Small intestine (tissue), 7 donors: ENCODE measurements at regions not wholly inside any gene's neighbourhood (a gene's known extent, or its start where the extent isn't known, plus 50 kb on each side); places are given as distances from the start of the nearest gene placed in this dataset.

ENCODE experiments used
- DNase-seq, 2 donors: peaks; one replicate each; pipeline versions ENCODE4 v3.0.0 to v3.0.0-alpha.2; 2013
- FAIRE-seq: peaks from 2 replicates; lab custom pipeline; 2012; peaks lifted over from hg19 to GRCh38; lab: Jason Lieb, UNC
- H3K27ac ChIP-seq, 3 donors: one replicate each; pipeline ENCODE4 v1.5.1; 2013; ENCODE audit warnings: low read length in 2 of 3, mild to moderate bottlenecking in 2 of 3, control low read depth in 1 of 3, inconsistent platforms in 1 of 3, low read depth in 1 of 3, moderate library complexity in 1 of 3
- H3K27me3 ChIP-seq, 3 donors: one replicate each; pipeline ENCODE4 v1.6.1; 2013; ENCODE audit warnings: low read length in 3 of 3, inconsistent platforms in 1 of 3; ENCODE audit not compliant: control insufficient read depth in 3 of 3, insufficient read depth in 3 of 3
- H3K36me3 ChIP-seq, 3 donors: one replicate each; pipeline ENCODE4 v1.6.1; 2013; ENCODE audit warnings: low read length in 3 of 3, inconsistent platforms in 1 of 3, low read depth in 1 of 3, mild to moderate bottlenecking in 1 of 3, moderate library complexity in 1 of 3; ENCODE audit not compliant: control insufficient read depth in 3 of 3, insufficient read depth in 2 of 3
- H3K4me1 ChIP-seq, 3 donors: one replicate each; pipeline ENCODE4 v1.6.1; 2013; ENCODE audit warnings: low read length in 2 of 3, inconsistent platforms in 1 of 3, low read depth in 1 of 3, mild to moderate bottlenecking in 1 of 3, moderate library complexity in 1 of 3; ENCODE audit not compliant: control insufficient read depth in 3 of 3, insufficient read depth in 2 of 3
- H3K4me3 ChIP-seq, 3 donors: one replicate each; pipeline ENCODE4 v1.5.1; 2013; ENCODE audit warnings: low read length in 3 of 3, control low read depth in 1 of 3, inconsistent platforms in 1 of 3, low read depth in 1 of 3, mild to moderate bottlenecking in 1 of 3, moderate library complexity in 1 of 3
- H3K9me3 ChIP-seq, 2 donors: one replicate each; pipeline ENCODE4 v1.6.1; 2013; ENCODE audit warnings: low read depth in 1 of 2, low read length in 1 of 2; ENCODE audit not compliant: control insufficient read depth in 2 of 2, insufficient read depth in 1 of 2
- WGBS, 3 donors: extraction: QIAGEN DNeasy Blood & Tissue Kit; methylation state at CpG; one replicate each; pipeline ENCODE4 v1.1.7; 2013; 5-methylcytosine and 5-hydroxymethylcytosine counted together
- donor health status: healthy with polysubstance abuse.
- donor health status: control.
- donor health status: control.
- donor health status: Bipolar disorder and iron deficiency.
- donor health status: healthy.

DNA sequence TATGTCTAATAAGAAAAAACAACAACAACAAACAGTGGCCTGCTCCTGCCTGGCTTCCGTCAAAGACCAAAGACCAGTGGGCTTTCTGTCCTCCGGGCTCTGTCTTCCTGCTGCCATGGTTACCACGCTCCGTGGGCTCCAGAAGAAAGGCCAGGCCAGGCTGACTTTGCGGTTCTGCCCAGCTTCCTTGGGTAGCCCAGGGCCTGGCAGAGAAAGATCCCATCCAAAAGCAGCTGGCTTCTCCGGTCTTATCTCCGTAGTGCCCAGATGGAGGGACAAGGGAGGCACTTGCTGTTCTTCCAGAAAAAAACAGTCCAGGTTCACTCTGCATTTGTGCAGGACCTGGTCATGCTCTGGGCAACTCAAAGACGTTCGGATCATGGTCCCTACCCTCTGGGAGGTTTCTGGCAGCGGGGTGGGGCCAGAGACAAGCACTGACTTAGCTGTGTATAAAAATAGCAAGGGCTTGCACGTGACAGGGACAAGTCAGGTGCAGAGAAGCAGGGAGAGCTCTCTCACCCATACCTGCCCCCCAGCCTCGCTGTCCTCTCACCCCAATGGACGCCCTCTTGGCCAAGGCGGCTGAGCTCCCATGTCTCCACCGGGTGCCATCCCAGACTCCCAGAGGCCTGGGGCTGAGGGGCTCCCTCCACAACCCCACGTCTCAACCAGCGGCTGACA lies 212.2 kb downstream of the C9orf50 start:
- H3K27me3 ChIP-seq = no peaks in the 10 kb centered on the region
- H3K27ac ChIP-seq = peak overlapping the region in 1 of 3 donors; percentile 93
- H3K4me3 ChIP-seq = peak overlapping the region in 1 of 3 donors; percentile 0
- H3K9me3 ChIP-seq = peaks cover 0 to 7% of the 10 kb centered on the region in 2 donors
- DNase-seq = peak; percentile 22 to 91
- 38 to 66% (median 50%) methylated on average over 17 of the region's 17 CpGs for WGBS, 3 donors
- H3K36me3 ChIP-seq = no peaks in the 10 kb centered on the region
- FAIRE-seq = no peak
- H3K4me1 ChIP-seq = peaks cover 2 to 81% (median 8%) of the 10 kb centered on the region in 3 donors

DNA sequence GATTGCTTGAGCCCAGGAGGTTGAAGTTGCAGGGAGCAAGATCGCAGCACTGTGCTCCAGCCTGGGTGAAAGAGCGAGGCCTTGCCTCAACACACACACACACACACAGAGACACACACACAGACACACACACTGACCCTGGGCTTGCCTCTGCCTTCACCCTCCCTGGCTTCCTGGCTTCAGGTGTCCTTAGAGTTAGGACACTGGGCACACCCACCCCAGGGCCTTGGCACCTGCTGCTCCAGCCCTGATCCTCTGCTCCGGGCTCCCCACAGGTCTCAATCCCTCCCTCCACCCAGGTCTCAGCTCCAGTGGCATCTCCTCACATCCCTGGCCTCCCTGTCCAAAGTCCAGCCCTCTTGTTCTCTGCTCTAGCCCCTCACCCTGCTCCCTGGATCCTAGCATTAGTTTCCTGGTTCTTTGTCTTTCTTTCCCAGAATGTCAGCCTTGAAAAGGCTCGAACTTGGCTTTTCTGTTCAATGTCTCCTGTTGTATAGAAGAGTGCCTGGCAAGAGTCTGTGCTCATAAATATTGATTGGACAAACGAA lies 212.9 kb downstream of the C9orf50 start:
- FAIRE-seq (no peak), DNase-seq (peak in 1 of 2 donors; percentile 84)
- H3K36me3 ChIP-seq = no peaks in the 10 kb centered on the region
- peaks cover 0 to 7% of the 10 kb centered on the region in 2 donors for H3K9me3 ChIP-seq
- no peaks in the 10 kb centered on the region for H3K27me3 ChIP-seq
- peak overlapping the region in 1 of 3 donors; percentile 93 for H3K27ac ChIP-seq
- no peak overlapping the region for H3K4me3 ChIP-seq
- peaks cover 2 to 86% (median 8%) of the 10 kb centered on the region in 3 donors for H3K4me1 ChIP-seq
- WGBS, 3 donors = 37 to 68% (median 61%) methylated on average over 4 to 5 of the region's 5 CpGs

DNA sequence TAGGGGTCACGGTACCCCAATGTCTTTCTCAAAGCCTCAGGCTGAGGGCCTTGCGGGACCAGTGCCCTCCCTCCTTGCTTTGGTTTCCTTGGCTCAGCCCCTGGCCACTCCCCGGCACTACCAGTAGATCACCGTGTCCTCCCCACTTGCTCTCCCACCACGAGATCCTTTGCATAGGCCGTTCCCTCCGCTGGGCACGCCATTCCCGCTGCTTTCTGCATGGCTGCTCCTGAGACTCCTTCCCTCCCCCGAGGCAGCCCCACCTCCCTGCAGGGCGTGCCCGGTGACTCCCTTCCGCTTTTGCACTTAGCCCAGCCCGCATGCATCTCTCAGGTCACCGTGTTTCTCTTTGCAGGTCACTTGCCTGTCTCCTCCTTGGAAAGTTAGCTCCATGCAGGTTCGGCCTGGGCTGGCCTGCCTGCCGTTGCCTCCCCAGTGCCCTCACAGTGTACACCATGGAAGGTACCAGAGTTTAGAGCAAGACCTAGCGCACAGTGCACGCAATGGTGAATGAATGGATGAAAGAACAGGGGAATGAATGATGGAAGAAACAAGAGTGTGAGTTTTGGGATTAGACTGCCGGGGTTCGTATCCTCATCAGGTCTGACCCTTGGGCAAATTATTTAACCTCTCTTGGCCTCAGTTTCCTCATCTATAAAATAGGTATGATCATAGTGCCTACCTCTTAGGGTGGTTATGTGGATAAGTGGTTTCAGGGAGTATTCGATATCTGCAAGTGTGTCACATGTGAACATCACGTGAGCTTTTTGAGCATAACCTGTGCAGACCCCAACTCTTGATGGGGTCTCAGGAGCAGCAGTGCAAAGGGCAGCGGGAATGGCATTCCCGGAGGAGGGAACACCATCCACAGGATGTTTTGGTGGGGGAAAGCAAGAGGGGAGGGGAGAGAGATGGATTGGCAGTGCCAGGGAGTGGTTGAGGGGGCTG lies 214.3 kb downstream of the C9orf50 start:
- no peaks in the 10 kb centered on the region for H3K27me3 ChIP-seq
- 41 to 72% (median 61%) methylated on average over 25 of the region's 25 CpGs for WGBS, 3 donors
- no peak for FAIRE-seq
- H3K36me3 ChIP-seq = no peaks in the 10 kb centered on the region
- peaks cover 0 to 7% of the 10 kb centered on the region in 2 donors for H3K9me3 ChIP-seq
- peak overlapping the region in 1 of 3 donors; percentile 93 for H3K27ac ChIP-seq
- H3K4me1 ChIP-seq = peaks cover 2 to 83% (median 2%) of the 10 kb centered on the region in 3 donors
- H3K4me3 ChIP-seq = peak overlapping the region in 1 of 3 donors; percentile 8
- DNase-seq = peak; percentile 81 to 93

DNA sequence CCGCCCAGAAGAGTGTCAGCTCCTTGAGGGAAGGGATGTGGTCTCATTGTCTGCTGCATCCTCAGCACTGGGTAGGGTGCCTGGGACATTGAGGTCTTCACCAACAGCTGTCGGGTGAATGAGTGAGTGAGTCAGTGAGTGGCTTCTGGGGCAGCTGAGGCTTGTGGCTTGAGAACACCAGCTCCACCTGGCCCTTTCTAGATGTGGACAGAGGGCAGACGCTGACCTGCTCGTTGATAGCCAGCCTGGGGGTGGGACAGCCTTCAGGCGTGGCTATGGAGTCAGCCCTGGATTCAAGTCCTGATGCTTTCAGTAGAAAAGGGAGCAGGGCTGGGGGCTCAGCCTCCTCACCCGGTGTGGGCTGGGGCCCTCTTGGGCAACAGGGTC lies 215.1 kb downstream of the C9orf50 start:
- WGBS, 3 donors = 73 to 86% (median 84%) methylated on average over 6 of the region's 6 CpGs
- Histone ChIP-seq H3K4me1 (peaks cover 0 to 82% (median 2%) of the 10 kb centered on the region in 3 donors), H3K27ac (peak overlapping the region in 1 of 3 donors; percentile 93), H3K36me3 (no peaks in the 10 kb centered on the region), H3K9me3 (peaks cover 0 to 2% of the 10 kb centered on the region in 2 donors), H3K27me3 (no peaks in the 10 kb centered on the region), H3K4me3 (no peak overlapping the region)
- FAIRE-seq (no peak), DNase-seq (no peak)

DNA sequence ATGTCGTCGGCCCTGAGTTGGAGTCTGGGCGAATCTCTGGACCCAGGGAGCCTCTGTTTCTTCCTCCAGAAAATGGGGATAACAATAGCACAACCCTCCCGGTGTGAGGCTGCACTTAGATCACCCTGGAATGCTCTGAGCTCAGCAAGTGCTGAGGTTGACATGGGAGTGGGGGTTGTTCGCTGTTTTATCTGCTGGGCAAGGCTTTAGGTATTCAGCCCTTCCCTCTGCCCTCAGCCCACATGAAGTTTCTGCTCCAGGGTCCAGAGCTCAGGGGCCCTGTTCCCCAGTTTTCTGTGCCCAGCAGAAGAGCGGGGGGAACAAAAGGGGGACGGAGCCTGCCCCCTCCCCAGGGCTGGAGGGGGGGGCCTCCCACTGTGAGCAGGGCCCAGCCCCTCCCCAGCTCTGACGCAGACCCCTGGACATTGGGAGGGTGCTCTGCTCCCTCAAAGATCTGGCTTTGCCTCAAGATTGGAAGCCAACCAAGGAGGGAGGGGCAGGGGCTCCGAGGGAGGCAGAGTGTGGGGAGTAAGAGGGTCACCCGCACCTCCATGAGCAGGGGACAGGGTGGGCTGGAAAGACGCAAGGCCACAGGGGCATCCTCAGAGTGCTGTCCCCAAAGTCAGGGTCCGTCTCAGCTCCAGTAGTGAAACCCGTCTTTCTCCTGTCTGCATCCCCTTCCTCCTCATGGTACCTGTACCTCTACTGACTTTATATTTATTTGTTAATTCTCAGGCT lies 215.6 kb downstream of the C9orf50 start:
- H3K4me3 ChIP-seq = no peak overlapping the region
- peak overlapping the region in 1 of 3 donors; percentile 93 for H3K27ac ChIP-seq
- H3K9me3 ChIP-seq = no peaks in the 10 kb centered on the region
- FAIRE-seq = no peak
- no peaks in the 10 kb centered on the region for H3K36me3 ChIP-seq
- peaks cover 0 to 80% (median 2%) of the 10 kb centered on the region in 3 donors for H3K4me1 ChIP-seq
- WGBS, 3 donors = 68 to 74% (median 73%) methylated on average over 13 of the region's 13 CpGs
- peak in 1 of 2 donors; percentile 93 for DNase-seq
- H3K27me3 ChIP-seq = no peaks in the 10 kb centered on the region

DNA sequence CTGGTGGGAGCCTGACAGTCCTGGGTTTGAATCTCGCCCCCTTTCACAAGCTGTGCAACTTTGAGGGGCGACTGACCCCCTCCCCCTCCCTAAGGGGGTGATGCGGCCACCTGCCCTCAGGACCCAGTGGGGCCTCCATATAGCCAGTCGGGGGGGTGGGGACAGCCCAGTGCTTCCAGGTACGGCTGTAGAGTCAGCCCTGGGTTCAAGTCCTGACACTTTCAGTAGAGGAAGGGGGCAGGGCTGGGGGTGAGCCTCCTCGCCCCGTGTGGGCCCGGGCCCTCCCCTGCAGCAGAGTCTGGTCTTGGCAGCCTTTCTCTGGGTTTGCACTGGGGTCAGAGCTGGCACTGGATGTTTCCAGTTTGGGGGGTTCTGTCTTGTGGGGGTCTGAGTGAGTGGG lies 216.3 kb downstream of the C9orf50 start:
- FAIRE-seq (no peak), DNase-seq (no peak)
- peaks cover 0 to 80% (median 2%) of the 10 kb centered on the region in 3 donors for H3K4me1 ChIP-seq
- H3K27ac ChIP-seq = peak overlapping the region in 1 of 3 donors; percentile 93
- H3K4me3 ChIP-seq = no peak overlapping the region
- WGBS, 3 donors = 74 to 87% (median 82%) methylated on average over 7 to 8 of the region's 8 CpGs
- H3K9me3 ChIP-seq = no peaks in the 10 kb centered on the region
- H3K27me3 ChIP-seq = no peaks in the 10 kb centered on the region
- no peaks in the 10 kb centered on the region for H3K36me3 ChIP-seq

DNA sequence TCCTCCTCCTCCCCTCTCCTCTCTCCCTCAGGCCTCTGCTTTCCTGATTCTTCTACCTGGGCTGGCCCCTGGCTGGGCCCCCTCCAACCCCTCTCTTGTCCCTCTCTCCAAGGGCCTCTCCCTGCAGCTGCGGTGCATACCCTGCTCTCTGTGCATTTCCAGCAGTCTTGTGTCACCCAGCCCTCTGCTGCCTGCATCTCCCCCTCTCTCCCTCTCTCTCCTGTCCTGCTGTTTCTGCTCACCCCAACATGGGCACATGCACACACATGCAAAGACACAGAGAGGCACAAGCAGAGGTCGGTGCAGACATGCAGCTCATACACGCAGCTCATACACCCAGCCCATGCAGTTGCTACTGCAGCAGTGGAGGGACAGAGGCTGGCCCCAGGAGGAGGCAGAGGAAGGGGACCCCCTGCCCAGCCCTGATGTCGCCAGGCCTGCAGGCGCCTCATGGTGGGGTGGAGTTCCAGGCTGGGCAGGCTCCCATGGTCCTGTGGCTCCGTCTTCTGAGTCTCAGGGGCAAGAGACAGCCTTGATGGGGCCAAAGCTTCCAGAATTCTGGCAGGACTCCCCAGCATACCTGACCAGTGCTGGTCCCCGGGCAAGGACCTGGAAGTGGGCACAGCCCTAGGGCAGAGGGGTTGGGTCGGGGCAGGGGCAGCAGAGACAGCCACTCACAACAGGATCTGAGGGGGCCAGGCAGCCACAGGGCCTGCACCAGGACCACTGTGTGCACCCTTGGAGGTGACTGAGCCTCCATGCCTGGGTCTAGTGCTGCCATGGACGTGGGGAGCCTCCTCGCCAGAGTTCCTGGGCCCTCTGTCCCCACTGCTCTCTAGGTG lies 216.9 kb downstream of the C9orf50 start:
- no peaks in the 10 kb centered on the region for H3K36me3 ChIP-seq
- H3K27ac ChIP-seq = peak overlapping the region in 1 of 3 donors; percentile 93
- H3K4me1 ChIP-seq = peaks cover 0 to 76% (median 0%) of the 10 kb centered on the region in 3 donors
- FAIRE-seq (no peak), DNase-seq (peak in 1 of 2 donors; percentile 53)
- H3K27me3 ChIP-seq = no peaks in the 10 kb centered on the region
- H3K9me3 ChIP-seq = no peaks in the 10 kb centered on the region
- H3K4me3 ChIP-seq = no peak overlapping the region
- WGBS, 3 donors = 80 to 87% (median 87%) methylated on average over 9 to 10 of the region's 10 CpGs
